ENCODE measurements at regions not wholly inside any gene's neighbourhood (a gene's known extent, or its start where the extent isn't known, plus 50 kb on each side); places are given as distances from the start of the nearest gene placed in this dataset.

DNA sequence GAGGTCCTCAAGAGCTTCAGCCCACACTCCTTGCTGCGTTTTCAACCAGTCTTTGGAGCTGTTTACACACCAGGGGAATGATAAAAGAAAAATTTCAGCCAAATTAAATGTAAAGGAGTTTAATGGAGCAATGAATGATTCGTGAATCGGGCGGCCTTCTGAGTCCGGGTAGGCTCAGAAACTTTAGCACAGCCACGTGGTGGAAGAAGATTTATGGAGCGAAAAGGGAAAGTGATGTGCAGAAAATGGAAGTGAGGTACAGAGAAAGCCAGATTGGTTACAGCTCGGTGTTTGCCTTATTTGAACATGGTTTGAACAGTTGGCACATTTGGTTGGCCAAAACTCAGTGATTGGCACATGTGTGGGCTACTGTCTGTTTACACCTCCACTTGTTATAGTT lies 305.4 kb downstream of the MAF start:
- TF ChIP-seq GATA2 (IDR thresholded peaks at IDR 0.05; ENCODE audit: low read depth, low read length), result no peak
- TF ChIP-seq GATA3 (IDR thresholded peaks at IDR 0.05; ENCODE audit: low read depth, low read length), result no peak
